CD8-positive, alpha-beta memory T cell (primary cell): ENCODE measurements at regions not wholly inside any gene's neighbourhood (a gene's known extent, or its start where the extent isn't known, plus 50 kb on each side); places are given as distances from the start of the nearest gene placed in this dataset.
"Not testable (repeated sequence)": the region's sequence is repeated elsewhere in the genome, so short reads cannot be mapped to it uniquely, and the experiment has no call there.

Experiments used
- CTCF ChIA-PET: fragments of 350-600 bp; sonication (Branson Sonifier 250); formaldehyde crosslinking; loops from one replicate; lab custom pipeline; 2021; ENCODE audit warnings: antibody characterized with exemption; lab: Charles Lee
- POLR2A ChIA-PET: fragments of 350-600 bp; sonication (Branson Sonifier 250); formaldehyde crosslinking; loops from one replicate; lab custom pipeline; 2021; ENCODE audit warnings: antibody characterized with exemption; lab: Charles Lee
- DNase-seq, 5 donors: peaks; one replicate each; pipeline versions ENCODE4 v3.0.0 to v3.0.0-alpha.2; 2020 to 2022; ENCODE audit warnings: mixed read lengths in 1 of 5
- H3K27ac ChIP-seq: one replicate; pipeline ENCODE4 v1.7.0; 2013; ENCODE audit warnings: low read depth, mild to moderate bottlenecking, low read length, moderate library complexity
- H3K27me3 ChIP-seq: 2 replicates; pipeline ENCODE4 v1.7.0; 2013; ENCODE audit warnings: low read length, mild to moderate bottlenecking; ENCODE audit not compliant: insufficient read depth, poor library complexity, severe bottlenecking
- H3K36me3 ChIP-seq: 2 replicates; pipeline ENCODE4 v1.7.0; 2013; ENCODE audit warnings: mild to moderate bottlenecking, low read length, moderate library complexity; ENCODE audit not compliant: insufficient read depth
- H3K4me1 ChIP-seq: 2 replicates; pipeline ENCODE4 v1.7.0; 2013; ENCODE audit warnings: mild to moderate bottlenecking, low read length, moderate library complexity; ENCODE audit not compliant: insufficient read depth
- H3K4me3 ChIP-seq: 2 replicates; pipeline ENCODE4 v1.7.0; 2013; ENCODE audit warnings: mild to moderate bottlenecking, low read length
- H3K9me3 ChIP-seq: 2 replicates; pipeline ENCODE4 v1.7.0; 2013; ENCODE audit warnings: mild to moderate bottlenecking, low read length
- H3K27ac Mint-ChIP-seq, 8 donors: one replicate each; pipeline ENCODE4 v1.8.0; 2020 to 2021; ENCODE audit warnings: mixed read lengths in 8 of 8, mild to moderate bottlenecking in 6 of 8, inconsistent platforms in 3 of 8, moderate library complexity in 3 of 8
- H3K27me3 Mint-ChIP-seq, 2 donors: one replicate each; pipeline ENCODE4 v1.8.0; 2020 to 2021; ENCODE audit warnings: mixed read lengths in 2 of 2, mild to moderate bottlenecking in 1 of 2, moderate library complexity in 1 of 2
- H3K36me3 Mint-ChIP-seq, 3 donors: one replicate each; pipeline ENCODE4 v1.8.0; 2020 to 2021; ENCODE audit warnings: mixed read lengths in 3 of 3, inconsistent platforms in 1 of 3, mild to moderate bottlenecking in 1 of 3
- H3K4me1 Mint-ChIP-seq, 3 donors: one replicate each; pipeline ENCODE4 v1.8.0; 2020 to 2021; ENCODE audit warnings: mixed read lengths in 3 of 3, inconsistent platforms in 1 of 3, mild to moderate bottlenecking in 1 of 3
- H3K4me3 Mint-ChIP-seq, 7 donors: one replicate each; pipeline ENCODE4 v1.8.0; 2020 to 2021; ENCODE audit warnings: mixed read lengths in 7 of 7, mild to moderate bottlenecking in 6 of 7, moderate library complexity in 4 of 7, inconsistent platforms in 2 of 7
- H3K9me3 Mint-ChIP-seq, 5 donors: one replicate each; pipeline ENCODE4 v1.8.0; 2020 to 2022; ENCODE audit warnings: mixed read lengths in 5 of 5, mild to moderate bottlenecking in 3 of 5, moderate library complexity in 2 of 5, inconsistent platforms in 1 of 5

DNA sequence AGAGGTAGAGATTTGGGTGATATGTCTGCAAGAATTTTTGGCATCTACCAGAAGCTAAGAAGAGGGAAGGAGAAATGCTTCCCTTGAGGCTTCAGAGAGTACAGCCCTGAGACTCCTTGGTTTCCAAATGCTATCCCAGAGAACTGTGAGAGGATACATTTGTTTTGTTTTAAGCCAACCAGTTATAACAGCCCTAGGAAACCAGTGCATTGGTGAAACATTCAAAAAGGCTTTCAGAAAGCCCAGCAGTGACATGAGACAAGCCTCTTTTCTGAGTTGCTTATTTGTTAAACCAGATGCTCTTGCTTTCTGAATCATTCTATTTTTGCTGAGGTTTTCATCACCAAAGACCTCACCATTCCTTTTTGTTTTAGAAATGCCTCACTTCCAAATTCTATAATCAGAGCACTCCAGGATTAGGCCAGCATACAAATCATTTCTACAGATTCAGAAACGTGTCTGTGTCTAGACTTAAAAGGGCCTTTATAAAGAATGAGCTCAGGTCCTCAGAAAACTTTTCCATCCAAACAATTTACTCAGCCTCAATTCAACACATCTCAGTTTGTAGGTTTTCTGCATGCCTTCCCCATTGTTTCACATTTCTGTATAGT lies 1617.8 kb upstream of the FLRT2 start:
- CTCF ChIA-PET, result no interaction called here

GRCh38 chr14:83913476-83913875 lies 1616.5 kb upstream of the FLRT2 start:
- Histone ChIP-seq H3K4me3 (no peak overlapping the region), H3K4me1 (no peaks in the 10 kb centered on the region), H3K27me3 (no peaks in the 10 kb centered on the region), H3K36me3 (no peaks in the 10 kb centered on the region), H3K27ac (no peak overlapping the region), H3K9me3 (no peaks in the 10 kb centered on the region)
- Mint-ChIP-seq H3K36me3 (no peaks in the 10 kb centered on the region), H3K27me3 (no peaks in the 10 kb centered on the region), H3K4me3 (no peak overlapping the region), H3K9me3 (peaks cover 11 to 54% (median 16%) of the 10 kb centered on the region in 5 donors), H3K27ac (no peak overlapping the region), H3K4me1 (no peaks in the 10 kb centered on the region)
- ChIA-PET POLR2A (no interaction called here), CTCF (no interaction called here)
- no peak for DNase-seq

More for the DNA sequence above, 1617.8 kb upstream of the FLRT2 start:
- H3K27me3 ChIP-seq, result no peaks in the 10 kb centered on the region
- Mint-ChIP-seq H3K27me3 (no peaks in the 10 kb centered on the region), H3K9me3 (peaks cover 11 to 57% (median 15%) of the 10 kb centered on the region in 5 donors), H3K4me3 (no peak overlapping the region), H3K27ac (peak overlapping the region in 1 of 8 donors; percentile 10), H3K36me3 (no peaks in the 10 kb centered on the region), H3K4me1 (no peaks in the 10 kb centered on the region)
- no peaks in the 10 kb centered on the region for H3K9me3 ChIP-seq
- H3K4me3 ChIP-seq, result no peak overlapping the region
- H3K36me3 ChIP-seq, result no peaks in the 10 kb centered on the region
- DNase-seq, result no peak
- no peaks in the 10 kb centered on the region for H3K4me1 ChIP-seq
- POLR2A ChIA-PET, result no interaction called here
- no peak overlapping the region for H3K27ac ChIP-seq

- Mint-ChIP-seq H3K4me3 (no peak overlapping the region), H3K36me3 (no peaks in the 10 kb centered on the region), H3K27me3 (no peaks in the 10 kb centered on the region), H3K4me1 (no peaks in the 10 kb centered on the region), H3K27ac (no peak overlapping the region), H3K9me3 (peaks cover 8 to 35% (median 12%) of the 10 kb centered on the region in 5 donors)
- no peak for DNase-seq
- Histone ChIP-seq H3K27me3 (no peaks in the 10 kb centered on the region), H3K27ac (no peak overlapping the region), H3K9me3 (no peaks in the 10 kb centered on the region), H3K36me3 (no peaks in the 10 kb centered on the region), H3K4me3 (no peak overlapping the region), H3K4me1 (no peaks in the 10 kb centered on the region)
- POLR2A ChIA-PET, result no interaction called here
- CTCF ChIA-PET, result no interaction called here
Observed at GRCh38 chr14:83918546-83918945, 1611.4 kb upstream of the FLRT2 start.

DNA sequence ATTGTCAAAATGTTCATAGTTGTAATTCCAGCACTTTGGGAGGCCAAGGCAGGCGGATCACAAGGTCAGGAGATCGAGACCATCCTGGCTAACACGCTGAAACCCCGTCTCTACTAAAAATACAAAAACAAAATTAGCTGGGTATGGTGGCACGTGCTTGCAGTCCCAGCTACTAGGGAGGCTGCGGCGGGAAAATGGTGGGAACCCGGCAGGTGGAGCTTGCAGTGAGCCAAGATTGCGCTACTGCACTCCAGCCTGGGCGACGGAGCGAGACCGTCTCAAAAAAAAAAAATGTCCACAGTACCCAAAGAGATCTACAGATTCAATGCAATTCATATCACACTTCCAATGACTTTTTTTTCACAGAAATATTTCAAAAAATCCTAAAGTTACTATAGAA lies 1610.3 kb upstream of the FLRT2 start:
- CTCF ChIA-PET, result not testable (repeated sequence)

GRCh38 chr14:83923842-83924241 lies 1606.1 kb upstream of the FLRT2 start:
- H3K36me3 Mint-ChIP-seq, result no peaks in the 10 kb centered on the region
- H3K4me3 Mint-ChIP-seq, result no peak overlapping the region
- Histone ChIP-seq H3K4me1 (no peaks in the 10 kb centered on the region), H3K4me3 (no peak overlapping the region), H3K36me3 (no peaks in the 10 kb centered on the region), H3K27me3 (no peaks in the 10 kb centered on the region), H3K27ac (no peak overlapping the region), H3K9me3 (no peaks in the 10 kb centered on the region)
- CTCF ChIA-PET, result no interaction called here
- POLR2A ChIA-PET, result no interaction called here
- H3K9me3 Mint-ChIP-seq, result peaks cover 13 to 19% (median 17%) of the 10 kb centered on the region in 5 donors
- peaks cover 0 to 2% of the 10 kb centered on the region in 2 donors for H3K27me3 Mint-ChIP-seq
- H3K27ac Mint-ChIP-seq, result no peak overlapping the region
- peak in 1 of 5 donors; percentile 24 for DNase-seq
- no peaks in the 10 kb centered on the region for H3K4me1 Mint-ChIP-seq

More for the DNA sequence above, 1610.3 kb upstream of the FLRT2 start:
- H3K36me3 Mint-ChIP-seq, DNase-seq, H3K27me3 ChIP-seq, POLR2A ChIA-PET, H3K27ac Mint-ChIP-seq, H3K36me3 ChIP-seq, H3K4me1 ChIP-seq, H3K9me3 ChIP-seq, H3K27ac ChIP-seq, H3K27me3 Mint-ChIP-seq, H3K4me3 Mint-ChIP-seq, H3K4me1 Mint-ChIP-seq, H3K4me3 ChIP-seq: not testable (repeated sequence)
- H3K9me3 Mint-ChIP-seq, result peaks cover 6 to 26% (median 13%) of the 10 kb centered on the region in 5 donors

GRCh38 chr14:83924259-83924658 lies 1605.7 kb upstream of the FLRT2 start:
- H3K27ac ChIP-seq, result no peak overlapping the region
- no peaks in the 10 kb centered on the region for H3K27me3 ChIP-seq
- H3K36me3 ChIP-seq, result no peaks in the 10 kb centered on the region
- H3K4me3 ChIP-seq, result no peak overlapping the region
- Mint-ChIP-seq H3K9me3 (peaks cover 14 to 22% (median 20%) of the 10 kb centered on the region in 5 donors), H3K4me3 (no peak overlapping the region), H3K4me1 (no peaks in the 10 kb centered on the region), H3K27me3 (peaks cover 0 to 2% of the 10 kb centered on the region in 2 donors), H3K27ac (no peak overlapping the region), H3K36me3 (no peaks in the 10 kb centered on the region)
- H3K9me3 ChIP-seq, result no peaks in the 10 kb centered on the region
- POLR2A ChIA-PET, result no interaction called here
- CTCF ChIA-PET, result no interaction called here
- no peaks in the 10 kb centered on the region for H3K4me1 ChIP-seq
- DNase-seq, result no peak

DNA sequence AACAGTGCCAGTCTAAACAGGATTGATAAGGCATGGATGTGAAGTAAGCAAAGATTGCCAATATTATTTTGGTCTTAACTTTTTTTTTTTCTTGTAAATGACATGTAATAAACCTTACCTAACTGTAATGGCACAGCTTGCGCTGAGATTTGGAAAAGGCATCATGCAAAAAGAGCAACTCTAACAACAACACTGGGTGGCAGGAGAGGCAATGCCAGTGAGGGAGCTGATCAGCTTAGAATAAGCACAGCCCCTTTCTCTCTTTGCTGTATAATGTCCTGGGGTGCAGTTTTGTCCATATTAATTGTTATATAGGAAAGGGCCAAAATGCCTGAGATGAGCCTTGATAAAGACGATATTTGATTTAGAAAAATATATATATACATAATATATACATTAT lies 1589.7 kb upstream of the FLRT2 start:
- no peak overlapping the region for H3K27ac ChIP-seq
- H3K9me3 Mint-ChIP-seq, result peaks cover 6 to 33% (median 17%) of the 10 kb centered on the region in 5 donors
- H3K27me3 ChIP-seq, result no peaks in the 10 kb centered on the region
- H3K4me1 Mint-ChIP-seq, result no peaks in the 10 kb centered on the region
- POLR2A ChIA-PET, result no interaction called here
- H3K36me3 Mint-ChIP-seq, result no peaks in the 10 kb centered on the region
- H3K4me3 Mint-ChIP-seq, result no peak overlapping the region
- DNase-seq, result no peak
- peaks cover 0 to 1% of the 10 kb centered on the region in 2 donors for H3K27me3 Mint-ChIP-seq
- no peaks in the 10 kb centered on the region for H3K36me3 ChIP-seq
- peaks cover 3% of the 10 kb centered on the region for H3K9me3 ChIP-seq
- H3K27ac Mint-ChIP-seq, result no peak overlapping the region
- CTCF ChIA-PET, result no interaction called here
- no peaks in the 10 kb centered on the region for H3K4me1 ChIP-seq
- H3K4me3 ChIP-seq, result no peak overlapping the region

GRCh38 chr14:83958359-83958758 lies 1571.6 kb upstream of the FLRT2 start:
- no peak for DNase-seq
- ChIA-PET POLR2A (no interaction called here), CTCF (interaction anchor here (1.2 kb wide), 1 partner anchor 13 kb away, joined by 4 read pairs; no protein-coding TSS in a partner anchor)
- no peak overlapping the region for H3K27ac Mint-ChIP-seq
- Histone ChIP-seq H3K4me3 (no peak overlapping the region), H3K27me3 (no peaks in the 10 kb centered on the region), H3K9me3 (no peaks in the 10 kb centered on the region), H3K4me1 (no peaks in the 10 kb centered on the region), H3K27ac (no peak overlapping the region), H3K36me3 (no peaks in the 10 kb centered on the region)
- H3K9me3 Mint-ChIP-seq, result peaks cover 2 to 29% (median 13%) of the 10 kb centered on the region in 5 donors
- H3K4me3 Mint-ChIP-seq, result no peak overlapping the region
- H3K36me3 Mint-ChIP-seq, result no peaks in the 10 kb centered on the region
- H3K4me1 Mint-ChIP-seq, result no peaks in the 10 kb centered on the region
- H3K27me3 Mint-ChIP-seq, result no peaks in the 10 kb centered on the region
